CD14-positive monocyte (primary cell): ENCODE measurements at regions not wholly inside any gene's neighbourhood (a gene's known extent, or its start where the extent isn't known, plus 50 kb on each side); places are given as distances from the start of the nearest gene placed in this dataset.

ENCODE experiments used
- DNase-seq, 3 donors: peaks; one replicate each; pipeline ENCODE4 v3.0.0-alpha.2; 2011 to 2022
- H2AFZ ChIP-seq: 2 replicates; pipeline ENCODE4 v1.6.0; 2012; ENCODE audit warnings: mild to moderate bottlenecking, low read depth, low read length, inconsistent platforms; ENCODE audit not compliant: insufficient read depth, poor library complexity, severe bottlenecking
- H3K27ac ChIP-seq, 2 donors: 1 replicate in 1 of 2; 2 replicates in 1 of 2; pipeline ENCODE4 v1.5.1; 2012 to 2013; ENCODE audit warnings: low read length in 2 of 2, control low read depth in 1 of 2, inconsistent platforms in 1 of 2, low read depth in 1 of 2, mild to moderate bottlenecking in 1 of 2
- H3K27me3 ChIP-seq, 2 donors: one replicate each; pipeline versions ENCODE4 v1.6.0 to v1.6.1; 2011 to 2013; ENCODE audit warnings: low read length in 2 of 2; ENCODE audit not compliant: control insufficient read depth in 2 of 2, insufficient read depth in 2 of 2
- H3K36me3 ChIP-seq, 2 donors: replicated peaks in 1 of 2; 1 replicate in 1 of 2; 2 replicates in 1 of 2; pipeline versions ENCODE4 v1.5.1 to v1.6.1; 2012 to 2013; ENCODE audit warnings: low read length in 2 of 2, control low read depth in 1 of 2, inconsistent platforms in 1 of 2, mild to moderate bottlenecking in 1 of 2; ENCODE audit not compliant: insufficient read depth in 2 of 2, control insufficient read depth in 1 of 2
- H3K4me1 ChIP-seq, 2 donors: 1 replicate in 1 of 2; 2 replicates in 1 of 2; pipeline versions ENCODE4 v1.5.1 to v1.6.1; 2012 to 2013; ENCODE audit warnings: low read length in 2 of 2, control low read depth in 1 of 2, inconsistent platforms in 1 of 2, mild to moderate bottlenecking in 1 of 2, moderate library complexity in 1 of 2; ENCODE audit not compliant: insufficient read depth in 2 of 2, control insufficient read depth in 1 of 2
- H3K4me2 ChIP-seq: replicated peaks from 2 replicates; pipeline ENCODE3; 2012; ENCODE audit warnings: low read length, moderate library complexity, mild to moderate bottlenecking; ENCODE audit not compliant: poor library complexity, severe bottlenecking; ENCODE audit errors: extremely low read depth
- H3K4me3 ChIP-seq, 3 experiments: fragments of 200-600 bp in 1 of 3; sonication (generic) in 1 of 3; replicated peaks in 1 of 3; 1 replicate in 2 of 3; 2 replicates in 1 of 3; pipeline ENCODE4 v1.5.1; 2011 to 2013; ENCODE audit warnings: low read length in 3 of 3, mild to moderate bottlenecking in 3 of 3, control low read depth in 2 of 3, low read depth in 2 of 3, inconsistent platforms in 1 of 3, moderate library complexity in 1 of 3
- H3K79me2 ChIP-seq: 2 replicates; pipeline ENCODE4 v1.6.0; 2012; ENCODE audit warnings: mild to moderate bottlenecking, control low read depth, inconsistent platforms, low read length, moderate library complexity; ENCODE audit not compliant: insufficient read depth
- H3K9ac ChIP-seq: 2 replicates; pipeline ENCODE4 v1.6.0; 2017; ENCODE audit warnings: low read length, mild to moderate bottlenecking; ENCODE audit not compliant: insufficient read depth, poor library complexity, severe bottlenecking
- H3K9me3 ChIP-seq, 2 donors: replicated peaks in 1 of 2; 1 replicate in 1 of 2; 2 replicates in 1 of 2; pipeline versions ENCODE4 v1.5.1 to v1.6.1; 2012 to 2013; ENCODE audit warnings: low read length in 2 of 2, control low read depth in 1 of 2; ENCODE audit not compliant: control insufficient read depth in 1 of 2, insufficient read depth in 1 of 2
- H4K20me1 ChIP-seq: 2 replicates; pipeline ENCODE4 v1.6.0; 2012; ENCODE audit warnings: mild to moderate bottlenecking, low read length, control low read depth, moderate library complexity; ENCODE audit not compliant: insufficient read depth
- H3K27ac Mint-ChIP-seq, 7 donors: one replicate each; pipeline ENCODE4 v1.8.0; 2020; ENCODE audit warnings: mild to moderate bottlenecking in 7 of 7, mixed read lengths in 7 of 7, moderate library complexity in 6 of 7, inconsistent platforms in 2 of 7
- H3K27me3 Mint-ChIP-seq, 3 donors: one replicate each; pipeline ENCODE4 v1.8.0; 2021 to 2022; ENCODE audit warnings: low read depth in 3 of 3, mild to moderate bottlenecking in 3 of 3, mixed read lengths in 3 of 3, moderate library complexity in 3 of 3, inconsistent platforms in 1 of 3
- H3K36me3 Mint-ChIP-seq, 2 donors: one replicate each; pipeline ENCODE4 v1.8.0; 2020; ENCODE audit warnings: mixed read lengths in 2 of 2, inconsistent platforms in 1 of 2, mild to moderate bottlenecking in 1 of 2
- H3K4me1 Mint-ChIP-seq: one replicate; pipeline ENCODE4 v1.8.0; 2020; ENCODE audit warnings: mild to moderate bottlenecking, mixed read lengths
- H3K4me3 Mint-ChIP-seq, 2 donors: one replicate each; pipeline ENCODE4 v1.8.0; 2020; ENCODE audit warnings: mild to moderate bottlenecking in 2 of 2, mixed read lengths in 2 of 2, moderate library complexity in 1 of 2
- H3K9me3 Mint-ChIP-seq, 7 donors: one replicate each; pipeline ENCODE4 v1.8.0; 2020 to 2022; ENCODE audit warnings: mixed read lengths in 7 of 7, mild to moderate bottlenecking in 6 of 7, moderate library complexity in 6 of 7, inconsistent platforms in 2 of 7
- CTCF ChIP-seq: fragments of 200-600 bp; IDR thresholded peaks from one replicate; pipeline ENCODE4 v1.8.0; 2022; ENCODE audit warnings: antibody characterized with exemption, mild to moderate bottlenecking
- WGBS: methylation state at CpG from one replicate; pipeline ENCODE4 v1.1.5; 2013; ENCODE audit warnings: missing lambda C conversion rate; ENCODE audit not compliant: insufficient coverage; 5-methylcytosine and 5-hydroxymethylcytosine counted together
- intact Hi-C, 2 donors: fragments of 100-400 bp; cut with micrococcal nuclease; formaldehyde crosslinking; loops; one replicate each; pipeline versions ENCODE4 v1.15.0 to v1.15.1; 2023

DNA sequence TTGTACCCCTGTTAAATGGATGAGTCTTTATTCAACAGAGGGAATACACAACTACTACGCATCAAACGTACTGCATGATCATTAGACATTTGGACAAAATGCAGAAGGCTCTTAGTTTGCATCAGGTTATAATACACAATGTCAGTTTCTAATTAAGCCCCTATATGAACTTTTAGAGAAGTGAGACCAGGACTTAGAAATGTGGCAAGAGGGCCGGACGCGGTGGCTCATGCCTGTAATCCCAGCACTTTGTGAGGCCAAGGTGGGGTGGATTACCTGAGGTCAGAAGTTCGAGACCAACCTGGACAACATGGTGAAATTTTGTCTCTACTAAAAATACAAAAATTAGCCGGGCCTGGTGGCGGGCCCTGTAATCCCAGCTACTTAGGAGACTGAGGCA, 76.3 kb upstream of the MGMT start:
- Mint-ChIP-seq H3K4me1 (peaks cover 6% of the 10 kb centered on the region), H3K9me3 (peaks cover 0 to 1% (median 0%) of the 10 kb centered on the region in 7 donors), H3K36me3 (no peaks in the 10 kb centered on the region), H3K4me3 (no peak overlapping the region), H3K27ac (no peak overlapping the region), H3K27me3 (peaks cover 0 to 7% (median 2%) of the 10 kb centered on the region in 3 donors)
- no peak overlapping the region for H3K4me3 ChIP-seq
- H3K9ac ChIP-seq, result no peak overlapping the region
- no peaks in the 10 kb centered on the region for H3K79me2 ChIP-seq
- no peak overlapping the region for H3K4me2 ChIP-seq
- H2AFZ ChIP-seq, result no peak overlapping the region
- H3K4me1 ChIP-seq, result no peaks in the 10 kb centered on the region
- WGBS, result 0% methylated on average over 3 of the region's 8 CpGs
- no peaks in the 10 kb centered on the region for H4K20me1 ChIP-seq
- H3K9me3 ChIP-seq, result no peaks in the 10 kb centered on the region
- H3K27ac ChIP-seq, result no peak overlapping the region
- intact Hi-C loops, result no loop called here
- no peak for TF ChIP-seq CTCF
- DNase-seq, result no peak
- H3K27me3 ChIP-seq, result no peaks in the 10 kb centered on the region
- no peaks in the 10 kb centered on the region for H3K36me3 ChIP-seq

DNA sequence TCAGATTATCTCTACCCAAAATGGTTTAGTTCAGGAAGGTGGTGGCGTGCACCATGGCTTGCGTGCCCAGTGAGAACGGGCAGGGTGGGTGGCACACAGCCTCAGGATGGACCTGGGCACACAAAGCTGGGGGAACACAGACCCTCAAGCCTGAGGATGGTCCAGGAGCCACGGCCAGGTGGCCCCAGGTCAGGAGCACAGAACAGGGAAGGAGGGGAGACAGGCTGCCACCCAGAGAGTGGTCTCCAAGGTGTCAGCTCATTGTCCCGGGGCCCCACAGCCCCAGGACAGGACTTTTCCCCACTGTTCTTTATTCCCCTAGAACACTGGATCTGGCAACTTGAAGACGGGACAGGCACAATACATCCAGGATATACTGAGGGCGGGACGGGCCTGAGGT, 75.6 kb upstream of the MGMT start:
- H3K9me3 ChIP-seq, result no peaks in the 10 kb centered on the region
- H3K4me3 ChIP-seq, result no peak overlapping the region
- 98% methylated on average over 7 of the region's 8 CpGs for WGBS
- H3K36me3 ChIP-seq, result no peaks in the 10 kb centered on the region
- H3K4me2 ChIP-seq, result no peak overlapping the region
- no peak overlapping the region for H2AFZ ChIP-seq
- H3K4me3 Mint-ChIP-seq, result no peak overlapping the region
- no peak for DNase-seq
- H3K9ac ChIP-seq, result no peak overlapping the region
- H3K4me1 ChIP-seq, result no peaks in the 10 kb centered on the region
- H3K27me3 ChIP-seq, result no peaks in the 10 kb centered on the region
- H3K27ac ChIP-seq, result no peak overlapping the region
- no peak for TF ChIP-seq CTCF
- H3K4me1 Mint-ChIP-seq, result peaks cover 5% of the 10 kb centered on the region
- no peaks in the 10 kb centered on the region for H3K79me2 ChIP-seq
- H4K20me1 ChIP-seq, result no peaks in the 10 kb centered on the region
- peaks cover 0 to 7% (median 0%) of the 10 kb centered on the region in 3 donors for H3K27me3 Mint-ChIP-seq
- H3K27ac Mint-ChIP-seq, result no peak overlapping the region
- H3K9me3 Mint-ChIP-seq, result peaks cover 0 to 1% (median 0%) of the 10 kb centered on the region in 7 donors
- intact Hi-C loops, result no loop called here
- no peaks in the 10 kb centered on the region for H3K36me3 Mint-ChIP-seq
